Tibial nerve (tissue), 4 donors: ENCODE measurements at regions not wholly inside any gene's neighbourhood (a gene's known extent, or its start where the extent isn't known, plus 50 kb on each side); places are given as distances from the start of the nearest gene placed in this dataset.

Source experiments
- DNase-seq, 2 donors: peaks; one replicate each; pipeline ENCODE4 v3.0.0-alpha.2; 2019; ENCODE audit warnings: low spot score in 2 of 2
- H3K27ac ChIP-seq, 4 donors: fragments of 200-600 bp; sonication (generic) in 3 of 4; one replicate each; pipeline ENCODE4 v1.5.1; 2017 to 2019; ENCODE audit warnings: mild to moderate bottlenecking in 1 of 4
- H3K27me3 ChIP-seq, 2 donors: fragments of 200-600 bp; sonication (generic) in 1 of 2; one replicate each; pipeline versions ENCODE4 v1.5.1 to v1.6.0; 2017 to 2019
- H3K36me3 ChIP-seq, 3 donors: fragments of 200-600 bp; sonication (generic); one replicate each; pipeline ENCODE4 v1.5.1; 2018 to 2019
- H3K4me1 ChIP-seq, 4 donors: fragments of 200-600 bp; sonication (generic) in 3 of 4; one replicate each; pipeline ENCODE4 v1.5.1; 2017 to 2019
- H3K4me3 ChIP-seq, 4 donors: fragments of 200-600 bp; sonication (generic) in 3 of 4; one replicate each; pipeline ENCODE4 v1.5.1; 2017 to 2019; ENCODE audit warnings: mild to moderate bottlenecking in 1 of 4, moderate library complexity in 1 of 4
- H3K9me3 ChIP-seq, 4 donors: fragments of 200-600 bp; sonication (generic) in 3 of 4; one replicate each; pipeline ENCODE4 v1.5.1; 2017 to 2019
- EP300 ChIP-seq, 2 donors: sonication (generic); formaldehyde crosslinking; IDR thresholded peaks; one replicate each; pipeline ENCODE4 v1.6.1; 2017; ENCODE audit warnings: antibody characterized with exemption in 2 of 2, mild to moderate bottlenecking in 1 of 2
- POLR2A ChIP-seq, 2 donors: fragments of 450-650 bp; IDR thresholded peaks; one replicate each; pipeline ENCODE4 v1.6.1; 2017; ENCODE audit warnings: antibody characterized with exemption in 2 of 2, mild to moderate bottlenecking in 2 of 2, moderate library complexity in 2 of 2
- WGBS, 2 donors: methylation state at CpG; one replicate each; pipeline ENCODE4 v1.1.5; 2018; 5-methylcytosine and 5-hydroxymethylcytosine counted together
- TF ChIP-seq, protein P1 (sequence below), 5 experiments: fragments of 200-600 bp in 3 of 5; fragments of 450-650 bp in 2 of 5; sonication (generic) in 3 of 5; IDR thresholded peaks; one replicate each; pipeline ENCODE4 v1.5.1; 2016 to 2019; ENCODE audit warnings: antibody characterized with exemption in 5 of 5, mild to moderate bottlenecking in 3 of 5, moderate library complexity in 2 of 5

DNA sequence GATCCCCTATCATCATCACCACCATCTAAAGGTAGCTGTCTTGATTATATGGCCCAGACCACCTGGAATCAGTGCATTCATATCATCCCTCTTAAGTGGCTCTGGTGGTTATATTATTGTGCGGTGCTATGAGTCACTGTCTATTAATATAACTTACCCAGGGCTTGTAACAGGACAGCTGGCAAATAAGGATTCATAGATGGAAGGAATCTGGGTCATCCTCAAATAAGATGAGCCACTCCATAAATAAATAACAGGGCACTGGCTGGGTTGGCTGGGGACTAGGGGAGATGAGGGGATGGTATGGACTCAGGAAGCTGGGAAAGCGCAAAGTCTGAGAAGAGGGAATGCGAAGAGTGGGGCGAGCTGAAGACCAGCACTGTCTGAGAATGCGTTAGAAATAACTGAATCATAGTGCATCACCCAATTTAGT is 216.1 kb downstream of the NUAK1 start:
- DNase-seq, result no peak
- Histone ChIP-seq H3K4me1 (no peaks in the 10 kb centered on the region), H3K27me3 (no peaks in the 10 kb centered on the region), H3K36me3 (no peaks in the 10 kb centered on the region), H3K27ac (no peak overlapping the region), H3K4me3 (no peak overlapping the region), H3K9me3 (no peaks in the 10 kb centered on the region)
- WGBS, 2 donors, result 92 to 94% methylated on average over 5 of the region's 5 CpGs
- TF ChIP-seq, protein P1, sequence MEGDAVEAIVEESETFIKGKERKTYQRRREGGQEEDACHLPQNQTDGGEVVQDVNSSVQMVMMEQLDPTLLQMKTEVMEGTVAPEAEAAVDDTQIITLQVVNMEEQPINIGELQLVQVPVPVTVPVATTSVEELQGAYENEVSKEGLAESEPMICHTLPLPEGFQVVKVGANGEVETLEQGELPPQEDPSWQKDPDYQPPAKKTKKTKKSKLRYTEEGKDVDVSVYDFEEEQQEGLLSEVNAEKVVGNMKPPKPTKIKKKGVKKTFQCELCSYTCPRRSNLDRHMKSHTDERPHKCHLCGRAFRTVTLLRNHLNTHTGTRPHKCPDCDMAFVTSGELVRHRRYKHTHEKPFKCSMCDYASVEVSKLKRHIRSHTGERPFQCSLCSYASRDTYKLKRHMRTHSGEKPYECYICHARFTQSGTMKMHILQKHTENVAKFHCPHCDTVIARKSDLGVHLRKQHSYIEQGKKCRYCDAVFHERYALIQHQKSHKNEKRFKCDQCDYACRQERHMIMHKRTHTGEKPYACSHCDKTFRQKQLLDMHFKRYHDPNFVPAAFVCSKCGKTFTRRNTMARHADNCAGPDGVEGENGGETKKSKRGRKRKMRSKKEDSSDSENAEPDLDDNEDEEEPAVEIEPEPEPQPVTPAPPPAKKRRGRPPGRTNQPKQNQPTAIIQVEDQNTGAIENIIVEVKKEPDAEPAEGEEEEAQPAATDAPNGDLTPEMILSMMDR (IDR thresholded peaks at IDR 0.05), result no peak
- TF ChIP-seq EP300 (IDR thresholded peaks at IDR 0.05) (no peak), POLR2A (IDR thresholded peaks at IDR 0.05) (no peak)

DNA sequence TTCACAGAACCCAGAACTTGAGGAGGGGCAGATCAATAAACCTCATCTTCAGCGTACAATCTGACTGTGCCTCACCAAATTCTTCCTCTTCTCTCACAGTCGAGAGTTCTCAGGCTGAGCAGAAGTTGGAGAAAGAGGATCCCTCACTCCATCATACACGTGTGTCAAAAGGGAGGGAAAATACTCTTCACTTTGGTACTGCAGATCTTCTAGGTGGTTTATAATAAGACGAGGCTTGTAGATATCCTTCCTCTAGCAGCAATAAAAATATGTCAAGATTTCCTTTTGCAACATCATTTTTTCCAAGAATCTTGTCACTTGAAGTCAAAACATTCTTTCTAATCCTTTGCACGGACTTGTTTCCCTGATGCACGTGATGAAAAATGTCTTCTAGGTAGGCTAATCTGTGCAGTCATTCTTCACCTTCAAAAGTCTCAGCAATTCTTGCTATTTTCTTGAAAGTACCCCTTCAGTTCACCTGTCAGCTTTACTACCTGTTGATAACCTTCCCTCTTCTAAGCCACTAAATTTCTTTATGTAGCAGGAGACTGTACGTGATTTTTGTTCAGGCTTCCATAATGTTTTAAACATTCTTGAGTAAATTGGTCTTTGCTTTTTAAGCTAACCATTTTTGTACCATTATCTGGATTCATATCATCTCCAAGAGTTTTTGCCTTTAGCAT is 214.1 kb downstream of the NUAK1 start:
- Histone ChIP-seq H3K36me3 (no peaks in the 10 kb centered on the region), H3K4me3 (no peak overlapping the region), H3K27me3 (no peaks in the 10 kb centered on the region), H3K9me3 (no peaks in the 10 kb centered on the region), H3K27ac (no peak overlapping the region), H3K4me1 (no peaks in the 10 kb centered on the region)
- WGBS, 2 donors, result 80 to 88% methylated on average over 7 of the region's 7 CpGs
- no peak for TF ChIP-seq POLR2A (IDR thresholded peaks at IDR 0.05)
- TF ChIP-seq, protein P1 (IDR thresholded peaks at IDR 0.05), result no peak
- no peak for TF ChIP-seq EP300 (IDR thresholded peaks at IDR 0.05)
- DNase-seq, result no peak

DNA sequence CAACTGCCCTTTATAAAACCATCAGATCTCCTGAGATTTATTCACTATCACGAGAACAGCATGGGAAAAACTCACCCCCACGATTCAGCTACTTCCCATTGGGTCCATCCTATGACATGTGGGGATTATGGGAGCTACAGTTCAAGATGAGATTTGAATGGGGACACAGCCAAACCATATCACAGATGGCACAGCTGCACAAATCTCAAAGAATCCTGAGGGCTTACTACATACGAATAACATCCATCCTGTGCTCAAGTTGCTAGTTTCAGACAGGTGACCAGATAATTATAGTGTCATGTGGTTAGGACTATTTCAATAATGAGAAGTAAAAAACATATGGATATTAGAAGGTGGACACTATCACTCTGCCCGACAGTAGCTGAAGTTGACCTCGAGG is 211.2 kb downstream of the NUAK1 start:
- no peak overlapping the region for H3K4me3 ChIP-seq
- H3K27ac ChIP-seq, result no peak overlapping the region
- no peaks in the 10 kb centered on the region for H3K27me3 ChIP-seq
- H3K4me1 ChIP-seq, result no peaks in the 10 kb centered on the region
- DNase-seq, result no peak
- no peaks in the 10 kb centered on the region for H3K9me3 ChIP-seq
- no peak for TF ChIP-seq POLR2A (IDR thresholded peaks at IDR 0.05)
- H3K36me3 ChIP-seq, result no peaks in the 10 kb centered on the region
- WGBS, 2 donors, result 88 to 90% methylated on average over 5 of the region's 5 CpGs

DNA sequence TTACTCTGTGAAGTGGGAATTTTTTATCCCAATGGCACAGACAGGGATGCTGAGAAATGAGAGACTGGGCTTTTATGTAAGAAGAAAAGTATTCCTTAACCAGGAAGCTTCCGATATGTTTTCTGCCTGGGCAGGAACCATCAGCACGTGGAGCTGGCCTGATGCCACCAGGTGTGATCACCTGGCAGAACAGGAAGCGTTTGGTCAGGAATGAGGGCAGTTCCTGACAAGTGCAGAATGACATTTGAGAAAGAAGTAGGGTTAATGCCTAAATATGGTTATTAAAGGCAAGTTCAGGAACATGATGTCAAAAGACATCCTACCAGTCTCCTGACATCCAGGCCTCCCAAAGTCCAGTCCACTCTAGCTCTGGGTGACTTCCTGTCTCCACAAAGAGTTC is 210.3 kb downstream of the NUAK1 start:
- H3K36me3 ChIP-seq, result no peaks in the 10 kb centered on the region
- no peaks in the 10 kb centered on the region for H3K27me3 ChIP-seq
- no peak overlapping the region for H3K27ac ChIP-seq
- no peak overlapping the region for H3K4me3 ChIP-seq
- DNase-seq, result no peak
- no peaks in the 10 kb centered on the region for H3K9me3 ChIP-seq
- TF ChIP-seq, protein P1 (IDR thresholded peaks at IDR 0.05), result no peak
- TF ChIP-seq POLR2A (IDR thresholded peaks at IDR 0.05) (no peak), EP300 (IDR thresholded peaks at IDR 0.05) (no peak)
- WGBS, 2 donors, result 82 to 85% methylated on average over 3 of the region's 3 CpGs
- no peaks in the 10 kb centered on the region for H3K4me1 ChIP-seq

DNA sequence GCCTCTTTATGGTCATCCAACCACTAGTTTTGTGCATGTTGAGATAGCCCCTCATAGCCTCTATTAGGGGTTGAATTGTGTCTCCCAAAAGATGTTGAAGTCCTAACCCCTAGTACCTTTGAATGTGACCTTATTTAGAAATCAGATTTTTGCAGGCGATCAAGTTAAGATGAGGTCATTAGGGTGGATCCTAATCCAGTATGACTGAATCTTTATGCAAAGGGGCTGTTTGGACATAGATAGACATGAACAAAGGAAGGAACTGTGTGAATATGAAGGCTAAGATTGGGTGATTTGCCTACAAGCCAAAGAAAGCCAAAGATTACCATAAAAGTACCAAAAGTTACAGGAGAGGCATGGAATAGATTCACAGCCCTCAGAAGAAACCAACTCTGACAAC is 209.6 kb downstream of the NUAK1 start:
- Histone ChIP-seq H3K4me3 (no peak overlapping the region), H3K27ac (no peak overlapping the region), H3K4me1 (no peaks in the 10 kb centered on the region), H3K27me3 (no peaks in the 10 kb centered on the region), H3K36me3 (no peaks in the 10 kb centered on the region), H3K9me3 (no peaks in the 10 kb centered on the region)
- DNase-seq, result no peak
- TF ChIP-seq POLR2A (IDR thresholded peaks at IDR 0.05) (no peak), EP300 (IDR thresholded peaks at IDR 0.05) (no peak)
- TF ChIP-seq, protein P1 (IDR thresholded peaks at IDR 0.05), result no peak
- WGBS, 2 donors, result 81 to 86% methylated on average over 1 of the region's 1 CpG
